GM19328 (cell line): ENCODE measurements at regions not wholly inside any gene's neighbourhood (a gene's known extent, or its start where the extent isn't known, plus 50 kb on each side); places are given as distances from the start of the nearest gene placed in this dataset.
A peak's percentile ranks its signal among the peaks of the same experiment; 100 is the strongest.
"Not testable (repeated sequence)": the region's sequence is repeated elsewhere in the genome, so short reads cannot be mapped to it uniquely, and the experiment has no call there.

Experiments
- ATAC-seq: cut with Tn5 transposase; IDR thresholded peaks from one replicate; pipeline ENCODE4 v1.9.1; 2021; ENCODE audit warnings: mild to moderate bottlenecking, moderate library complexity; ENCODE audit not compliant: unreplicated experiment

GRCh38 chr2:166744117-166744516 is 144.2 kb upstream of the XIRP2 start:
- ATAC-seq = not testable (repeated sequence)

DNA sequence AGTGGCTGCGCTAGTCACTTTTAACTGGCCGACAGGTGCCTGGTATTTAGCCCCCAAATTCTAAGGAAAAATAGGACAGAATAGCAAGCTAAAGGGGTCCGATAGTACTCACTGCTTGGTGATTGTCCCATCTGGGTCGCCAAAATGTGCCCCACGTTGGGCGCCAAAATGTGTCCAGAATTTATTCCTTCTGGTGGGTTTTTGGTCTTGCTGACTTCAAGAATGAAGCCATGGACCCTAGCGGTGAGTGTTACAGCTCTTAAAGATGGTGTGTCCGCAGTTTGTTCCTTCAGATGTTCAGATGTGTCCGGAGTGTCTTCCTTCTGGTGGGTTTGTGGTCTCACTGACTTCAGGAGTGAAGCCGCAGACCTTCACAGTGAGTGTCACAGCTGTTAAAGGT is 144.8 kb upstream of the XIRP2 start:
- not testable (repeated sequence) for ATAC-seq

GRCh38 chr2:166727095-166727494 is 161.2 kb upstream of the XIRP2 start:
- ATAC-seq = peak; percentile 98

DNA sequence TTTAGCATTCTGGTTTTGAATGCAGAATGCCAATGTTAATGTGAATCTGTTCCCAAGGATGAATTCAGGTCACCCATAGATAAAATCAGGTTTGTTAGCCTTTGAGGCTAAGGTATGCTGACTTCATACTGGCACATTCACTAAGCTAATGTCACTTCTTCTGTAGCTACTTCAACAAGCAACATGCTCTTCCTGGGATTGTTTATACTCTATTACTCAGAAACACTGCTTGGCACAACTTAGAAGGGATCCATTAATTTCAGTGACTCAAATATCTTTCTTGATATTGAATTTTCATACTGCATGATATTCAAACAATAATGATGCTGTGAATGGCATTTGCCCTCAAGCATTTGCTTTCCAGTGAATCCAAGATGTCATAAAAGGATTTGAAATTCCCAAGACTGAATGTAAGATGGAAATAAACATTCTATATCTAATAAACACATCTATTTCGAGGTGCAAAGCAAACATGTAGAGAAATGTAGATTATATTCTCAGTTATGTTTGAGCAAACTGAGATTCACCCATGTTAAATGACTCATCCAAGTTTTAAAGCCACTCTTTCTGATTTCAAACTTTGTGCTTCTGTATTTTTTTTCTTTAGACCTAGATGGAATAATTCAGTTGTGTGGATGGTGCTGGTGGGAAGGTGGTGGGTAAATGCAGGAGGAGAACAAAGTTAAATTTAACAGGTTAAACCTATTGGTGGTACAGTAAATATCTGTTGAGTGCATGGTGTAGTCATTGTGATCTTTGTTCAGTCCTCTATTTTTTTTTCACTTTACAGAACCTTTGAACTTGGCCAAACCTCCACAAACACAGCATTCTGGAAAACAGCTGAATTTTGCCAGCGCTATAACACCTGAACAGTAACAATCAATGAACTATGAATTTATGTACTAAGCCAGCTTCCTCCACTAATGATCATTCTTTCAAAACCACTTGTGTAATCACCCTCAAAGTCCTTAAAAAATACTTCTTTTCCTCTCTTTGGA is 162.1 kb upstream of the XIRP2 start:
- no peak for ATAC-seq

DNA sequence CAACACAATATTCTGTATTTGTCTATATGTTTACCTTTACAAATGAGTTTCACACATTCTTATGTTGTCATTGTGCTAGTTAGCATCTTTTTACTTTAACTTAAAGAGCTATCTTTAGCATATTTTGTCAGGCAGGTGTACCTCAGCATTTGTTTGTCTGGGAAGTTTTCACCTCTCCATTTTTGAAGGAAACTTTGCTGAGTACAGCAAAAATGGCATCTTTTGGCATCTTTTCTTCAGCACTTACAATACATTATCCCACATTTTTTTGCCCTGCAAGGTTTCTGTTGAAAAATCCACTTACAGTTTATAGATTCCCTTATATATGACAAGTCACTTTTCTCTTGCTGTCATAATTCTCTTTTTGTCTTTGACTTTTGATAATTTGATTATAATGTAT is 171.3 kb upstream of the XIRP2 start:
- no peak for ATAC-seq

DNA sequence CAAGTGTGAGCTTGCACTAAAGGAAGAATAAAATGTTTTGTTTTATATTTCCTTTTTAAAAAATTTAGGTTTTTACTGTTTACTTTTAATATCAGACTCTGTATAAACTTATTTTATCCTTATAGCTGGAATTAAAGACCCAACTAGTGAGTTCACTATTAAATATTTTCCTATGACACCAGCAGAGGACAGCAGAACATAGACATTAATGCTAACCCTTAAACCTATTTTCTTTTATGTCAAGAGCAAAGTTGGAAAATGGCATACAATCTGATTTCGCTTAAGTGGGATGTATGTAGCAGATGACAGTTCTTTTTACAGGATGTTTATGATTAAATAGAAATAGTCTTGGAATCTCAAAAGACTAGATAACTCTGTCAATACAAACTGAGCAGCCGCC is 188.2 kb upstream of the XIRP2 start:
- ATAC-seq = no peak

DNA sequence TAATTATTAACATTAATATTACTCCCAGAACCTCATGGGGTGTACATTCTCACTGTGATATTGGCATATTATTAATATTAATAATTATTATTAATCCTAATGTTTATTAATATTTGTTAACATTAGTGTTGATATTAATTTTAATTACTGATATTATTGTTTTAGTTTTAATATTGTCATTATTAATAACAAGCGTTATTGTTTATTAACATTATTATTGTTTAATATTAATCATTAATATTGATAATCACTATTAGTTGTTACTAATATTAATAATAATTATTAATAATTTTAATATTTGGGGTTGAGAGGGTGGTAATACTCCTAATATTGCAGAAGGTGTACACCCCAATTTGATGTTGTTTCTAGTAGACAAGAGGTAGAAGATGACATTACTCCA is 193.1 kb upstream of the XIRP2 start:
- ATAC-seq = no peak

DNA sequence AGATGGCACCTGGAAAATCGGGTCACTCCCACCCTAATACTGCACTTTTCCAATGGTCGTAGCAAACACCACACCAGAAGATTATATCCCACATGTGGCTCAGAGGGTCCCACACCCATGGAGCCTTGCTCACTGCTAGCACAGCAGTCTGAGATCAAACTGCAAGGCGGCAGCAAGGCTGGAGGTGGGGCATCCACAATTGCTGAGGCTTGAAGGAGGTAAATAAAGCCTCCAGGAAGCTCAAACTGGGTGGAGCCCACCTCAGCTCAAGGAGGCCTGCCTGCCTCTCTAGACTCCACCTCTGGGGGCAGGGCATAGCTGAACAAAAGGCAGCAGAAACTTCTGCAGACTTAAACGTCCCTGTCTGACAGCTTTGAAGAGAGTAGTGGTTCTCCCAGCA is 192.0 kb upstream of the SCN7A start:
- ATAC-seq = not testable (repeated sequence)

DNA sequence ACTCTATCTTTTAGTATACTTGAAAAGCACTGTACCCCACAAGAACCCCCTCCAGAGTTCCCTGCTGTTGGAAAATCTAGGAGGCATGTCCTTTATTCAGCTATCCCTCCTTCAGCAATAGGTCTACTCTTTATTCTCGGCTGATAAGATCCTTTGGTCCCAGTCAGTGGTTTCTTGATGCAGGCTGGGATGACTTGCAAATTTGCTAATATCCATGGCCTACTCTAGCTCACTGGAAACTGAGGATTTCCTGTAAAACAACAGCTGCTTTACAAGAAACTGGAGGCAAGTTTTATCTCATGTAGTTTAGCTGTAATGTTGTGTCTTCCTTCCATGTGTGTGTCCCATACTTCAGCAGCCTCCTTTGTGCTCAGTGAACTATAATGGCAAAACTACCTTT is 183.9 kb upstream of the SCN7A start:
- no peak for ATAC-seq

DNA sequence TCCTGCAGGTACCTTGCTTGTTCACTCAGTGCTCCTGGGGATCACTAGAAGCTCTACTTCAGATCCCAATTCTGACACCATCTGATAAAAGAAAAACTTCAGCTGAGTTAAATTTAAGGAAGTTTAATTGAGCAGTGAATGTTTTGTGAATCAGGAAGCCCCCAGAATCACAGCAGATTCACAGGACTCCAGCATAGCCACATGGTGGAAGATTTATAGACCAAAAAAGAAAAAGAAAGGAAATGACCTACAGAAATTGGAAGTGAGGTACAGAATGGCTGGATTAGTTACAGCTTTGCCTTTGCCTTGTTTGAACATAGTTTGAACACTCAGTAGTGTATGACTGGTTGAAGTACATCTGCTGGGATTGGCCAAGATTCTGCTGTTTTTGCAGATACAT is 182.7 kb upstream of the SCN7A start:
- ATAC-seq = no peak

GRCh38 chr2:166675553-166675952 is 181.5 kb upstream of the SCN7A start:
- no peak for ATAC-seq

DNA sequence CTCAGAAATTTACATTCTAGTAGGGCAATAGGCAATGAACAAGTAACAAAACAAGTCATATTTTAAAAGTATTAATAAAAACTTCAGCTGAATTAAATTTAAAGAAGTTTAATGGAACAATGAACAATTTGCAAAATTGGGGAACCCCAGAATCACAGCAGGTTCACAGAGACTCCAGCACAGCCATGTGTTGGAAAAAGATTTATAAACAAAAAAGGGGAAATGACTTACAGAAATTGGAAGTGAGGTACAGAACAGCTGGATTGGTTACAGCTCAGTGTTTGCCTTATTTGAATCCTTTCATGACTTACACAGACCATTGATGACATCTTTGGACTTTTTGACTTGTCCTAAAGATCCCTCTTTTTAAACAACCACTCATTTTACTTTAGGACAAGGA is 179.9 kb upstream of the SCN7A start:
- ATAC-seq = no peak

- no peak for ATAC-seq
These were observed 177.8 kb upstream of the SCN7A start for GRCh38 chr2:166671801-166672200.

DNA sequence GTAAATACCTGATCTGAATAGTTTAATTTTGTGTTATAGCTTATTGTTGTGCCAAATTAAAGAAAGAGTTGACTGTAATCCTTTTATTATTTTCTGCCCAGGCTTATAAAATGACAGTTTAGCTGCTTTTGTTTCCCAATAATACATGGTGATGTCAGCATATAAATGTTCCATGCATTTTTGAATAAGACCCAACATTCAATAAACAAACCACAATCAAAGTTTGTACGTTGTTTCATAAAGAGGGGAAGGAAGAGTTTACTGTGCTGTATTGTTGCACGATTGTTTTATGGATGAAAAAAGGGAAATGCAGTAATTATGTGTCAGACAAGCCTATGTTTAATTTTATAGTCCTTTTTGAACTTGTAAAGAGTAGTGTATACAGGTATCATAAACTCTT is 177.2 kb upstream of the SCN7A start:
- ATAC-seq = no peak

- ATAC-seq = no peak
These were observed 172.2 kb upstream of the SCN7A start for GRCh38 chr2:166665991-166666940.

DNA sequence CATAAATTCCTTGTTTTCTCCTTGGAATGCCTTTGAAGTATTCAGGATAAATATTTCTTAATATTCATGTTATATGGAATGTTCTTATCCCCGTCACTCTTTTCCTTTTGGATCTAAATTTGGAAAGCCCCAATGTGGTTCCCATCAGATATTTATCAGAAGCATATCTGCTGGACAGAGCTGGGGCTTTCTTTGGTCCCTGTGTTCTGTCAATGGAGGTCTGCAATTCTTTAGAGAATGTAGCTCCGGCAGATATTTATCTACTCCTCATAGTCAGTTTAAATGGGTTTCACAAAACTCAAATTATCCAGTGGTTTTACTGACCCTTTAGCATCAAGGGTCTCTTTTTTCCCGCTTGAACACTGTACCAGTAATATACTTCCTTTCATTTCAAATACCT is 167.8 kb upstream of the SCN7A start:
- ATAC-seq = no peak

DNA sequence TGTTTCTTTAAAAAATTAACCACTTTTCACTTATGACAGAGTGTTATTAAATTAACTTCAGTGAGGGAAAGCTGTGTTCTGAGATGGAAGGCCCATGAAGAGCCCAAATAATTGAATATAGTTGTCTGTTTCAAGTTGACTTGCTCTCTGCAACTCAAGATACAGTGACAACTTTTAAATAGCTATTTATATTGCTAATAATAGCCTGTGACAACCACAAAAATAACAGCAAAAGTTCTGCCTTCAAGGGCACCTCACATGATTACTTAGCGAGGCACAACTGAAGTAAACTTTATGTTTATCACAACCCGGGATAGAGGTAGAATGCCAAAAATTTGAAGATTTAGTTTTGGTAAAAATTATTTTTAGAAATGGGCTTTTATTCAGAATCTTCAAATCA is 167.3 kb upstream of the SCN7A start:
- no peak for ATAC-seq

DNA sequence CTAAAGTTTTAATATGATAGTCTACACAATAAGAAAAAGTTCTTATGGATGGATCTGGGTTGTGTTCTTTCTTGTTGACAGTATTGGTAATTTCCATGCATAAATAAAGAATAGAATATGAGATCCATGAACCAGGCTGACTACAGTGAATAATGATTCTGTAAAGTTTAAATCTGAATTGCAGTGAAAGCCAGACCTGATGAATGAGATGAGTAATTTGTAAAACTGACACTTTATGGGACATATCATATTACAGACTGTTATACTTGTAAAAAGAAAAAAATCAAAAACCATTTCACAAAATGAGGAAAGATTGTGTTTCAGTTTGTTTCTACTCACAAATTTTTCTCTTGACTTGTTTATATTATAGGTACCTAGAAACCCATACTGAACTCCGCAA is 164.9 kb upstream of the SCN7A start:
- no peak for ATAC-seq

DNA sequence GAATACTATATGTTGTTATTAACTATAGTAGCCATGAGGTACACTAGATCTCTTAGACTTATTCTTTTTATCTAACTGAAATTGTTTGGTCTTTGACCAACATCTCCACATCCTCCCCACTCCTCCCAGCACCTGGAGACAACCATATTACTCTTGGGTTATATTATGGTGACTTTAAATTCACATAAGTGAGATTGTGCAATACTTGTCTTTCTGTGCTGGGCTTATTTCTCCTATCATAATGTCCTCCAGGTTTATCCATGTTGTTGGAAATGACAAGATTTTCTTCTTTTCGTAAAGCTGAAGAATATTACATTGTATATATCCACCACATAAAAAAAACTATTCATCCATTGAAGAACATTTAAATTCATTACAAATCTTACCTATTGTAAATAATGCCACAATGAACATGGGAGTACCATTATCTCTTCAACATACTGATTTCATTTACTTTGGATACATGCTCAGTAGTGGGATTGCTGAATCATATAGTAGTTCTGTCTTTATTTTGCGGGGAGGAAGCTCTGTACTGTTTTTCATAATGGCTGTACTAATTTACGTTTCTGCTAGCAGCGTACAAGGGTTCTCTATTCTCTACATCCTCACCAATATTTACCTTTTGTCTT is 159.2 kb upstream of the SCN7A start:
- ATAC-seq = no peak

- ATAC-seq = no peak
These were observed 157.9 kb upstream of the SCN7A start for GRCh38 chr2:166651991-166652390.

GRCh38 chr2:166651080-166651675 is 157.1 kb upstream of the SCN7A start:
- no peak for ATAC-seq
